SK-N-SH (cell line): ENCODE measurements at regions not wholly inside any gene's neighbourhood (a gene's known extent, or its start where the extent isn't known, plus 50 kb on each side); places are given as distances from the start of the nearest gene placed in this dataset.

ENCODE experiments used
- CTCF ChIA-PET: fragments of 300-600, 350-600 bp; formaldehyde crosslinking; extraction: SDS; loops from one replicate; lab custom pipeline; 2021; lab: Yijun Ruan, JAX
- POLR2A ChIA-PET: fragments of 350-600 bp; sonication (Branson Sonifier 250); formaldehyde crosslinking; extraction: SDS; loops from one replicate; lab custom pipeline; 2020; ENCODE audit warnings: antibody characterized with exemption, inconsistent platforms; lab: Yijun Ruan, JAX
- DNase-seq: peaks from one replicate; pipeline ENCODE4 v3.0.0; 2012
- H2AFZ ChIP-seq: fragments of 200-600 bp; sonication (generic); 2 replicates; pipeline ENCODE4 v1.8.1; 2016; ENCODE audit warnings: antibody characterized with exemption, mild to moderate bottlenecking, low read depth
- H3F3A ChIP-seq: fragments of 200-600 bp; sonication (generic); replicated peaks from 2 replicates; pipeline ENCODE3; 2016; ENCODE audit warnings: antibody characterized with exemption, mild to moderate bottlenecking; ENCODE audit not compliant: insufficient read depth
- H3K27ac ChIP-seq, 2 experiments: fragments of 200-500 bp in 1 of 2; fragments of 200-600 bp in 1 of 2; sonication (Bioruptor generic) in 1 of 2; sonication (generic), shearing (Covaris generic) in 1 of 2; 2 replicates each; pipeline versions ENCODE4 v1.5.1 to v1.6.1; 2014 to 2016; ENCODE audit warnings: low read depth in 2 of 2, inconsistent platforms in 1 of 2, low read length in 1 of 2, mild to moderate bottlenecking in 1 of 2, mixed read lengths in 1 of 2
- H3K27me3 ChIP-seq: fragments of 200-600 bp; sonication (generic), shearing (Covaris generic); 2 replicates; pipeline ENCODE4 v1.6.1; 2016; ENCODE audit warnings: mixed run types; ENCODE audit not compliant: insufficient read depth
- H3K36me3 ChIP-seq, 2 experiments: fragments of 200-500 bp in 1 of 2; fragments of 200-600 bp in 1 of 2; sonication (Bioruptor generic) in 1 of 2; sonication (generic) in 1 of 2; replicated peaks in 1 of 2; 2 replicates each; pipeline versions ENCODE3 to v1.5.1; 2014 to 2016; ENCODE audit warnings: low read length in 1 of 2, mild to moderate bottlenecking in 1 of 2; ENCODE audit not compliant: insufficient read depth in 2 of 2, control insufficient read depth in 1 of 2
- H3K4me1 ChIP-seq, 2 experiments: fragments of 200-500 bp in 1 of 2; fragments of 200-600 bp in 1 of 2; sonication (Bioruptor generic) in 1 of 2; sonication (generic), shearing (Covaris generic) in 1 of 2; 2 replicates each; pipeline versions ENCODE4 v1.5.1 to v1.6.1; 2014 to 2016; ENCODE audit warnings: low read depth in 1 of 2, low read length in 1 of 2, mixed run types in 1 of 2; ENCODE audit not compliant: insufficient read depth in 2 of 2, control insufficient read depth in 1 of 2
- H3K4me2 ChIP-seq: fragments of 200-600 bp; sonication (generic), shearing (Covaris generic); 2 replicates; pipeline ENCODE4 v1.6.1; 2017; ENCODE audit warnings: mixed run types
- H3K4me3 ChIP-seq, 2 experiments: fragments of 200-500 bp in 1 of 2; fragments of 200-600 bp in 1 of 2; sonication (Bioruptor generic) in 1 of 2; sonication (generic), shearing (Covaris generic) in 1 of 2; 2 replicates each; pipeline versions ENCODE4 v1.5.1 to v1.8.1; 2014 to 2016; ENCODE audit warnings: low read depth in 2 of 2, inconsistent platforms in 1 of 2, low read length in 1 of 2, mild to moderate bottlenecking in 1 of 2, mixed read lengths in 1 of 2, moderate library complexity in 1 of 2
- H3K79me2 ChIP-seq: fragments of 200-600 bp; sonication (generic); 2 replicates; pipeline ENCODE4 v1.8.1; 2017; ENCODE audit warnings: mild to moderate bottlenecking; ENCODE audit not compliant: insufficient read depth
- H3K9ac ChIP-seq: fragments of 200-600 bp; sonication (generic); 2 replicates; pipeline ENCODE4 v1.6.1; 2017; ENCODE audit warnings: mixed run types
- H3K9me2 ChIP-seq: fragments of 200-600 bp; sonication (generic); 2 replicates; pipeline ENCODE4 v1.6.1; 2017; ENCODE audit warnings: mixed run types
- H3K9me3 ChIP-seq: fragments of 200-600 bp; sonication (generic); 2 replicates; pipeline ENCODE4 v1.6.1; 2017; ENCODE audit warnings: mixed run types, mild to moderate bottlenecking, moderate library complexity
- H4K20me1 ChIP-seq: fragments of 200-600 bp; sonication (generic); 2 replicates; pipeline ENCODE4 v1.6.1; 2017; ENCODE audit warnings: mild to moderate bottlenecking, mixed run types; ENCODE audit not compliant: insufficient read depth
- EP300 ChIP-seq, 2 experiments: IDR thresholded peaks; 2 replicates each; pipeline versions ENCODE4 v1.4.0 to v1.6.1; 2012; ENCODE audit warnings: borderline replicate concordance in 1 of 2, low read depth in 1 of 2, low read length in 1 of 2
- EZH2phosphoT487 ChIP-seq: fragments of 200-600 bp; sonication (generic); IDR thresholded peaks from 2 replicates; pipeline ENCODE4 v1.6.1; 2017; ENCODE audit warnings: low read depth, mixed run types, mild to moderate bottlenecking, antibody characterized with exemption, moderate library complexity, borderline replicate concordance
- FOXM1 ChIP-seq: IDR thresholded peaks from 2 replicates; pipeline ENCODE4 v1.4.0; 2012; ENCODE audit warnings: low read depth, mild to moderate bottlenecking
- GABPA ChIP-seq: IDR thresholded peaks from 2 replicates; pipeline ENCODE4 v1.4.0; 2012; ENCODE audit warnings: low read depth, mild to moderate bottlenecking
- GATA2 ChIP-seq: sonication (generic); formaldehyde crosslinking; IDR thresholded peaks from 2 replicates; pipeline ENCODE4 v1.5.0; 2020; ENCODE audit warnings: mild to moderate bottlenecking, missing genetic modification reagents
- NFIC ChIP-seq: IDR thresholded peaks from 2 replicates; pipeline ENCODE4 v1.4.0; 2012; ENCODE audit warnings: borderline replicate concordance
- NRF1 ChIP-seq: IDR thresholded peaks from 2 replicates; pipeline ENCODE4 v1.6.1; 2012; ENCODE audit warnings: low read depth, mild to moderate bottlenecking, low read length
- POLR2AphosphoS5 ChIP-seq: IDR thresholded peaks from 2 replicates; pipeline ENCODE4 v1.6.1; 2012; ENCODE audit warnings: low read depth, low read length
- RAD21 ChIP-seq: IDR thresholded peaks from 2 replicates; pipeline ENCODE4 v1.6.1; 2012; ENCODE audit warnings: mild to moderate bottlenecking, low read length
- RXRA ChIP-seq: IDR thresholded peaks from 2 replicates; pipeline ENCODE4 v1.4.0; 2012; ENCODE audit warnings: low read depth, mild to moderate bottlenecking, borderline replicate concordance
- SIN3A ChIP-seq: IDR thresholded peaks from 2 replicates; pipeline ENCODE4 v1.6.1; 2012; ENCODE audit warnings: low read depth, mild to moderate bottlenecking, low read length, moderate library complexity, borderline replicate concordance
- SMC3 ChIP-seq: IDR thresholded peaks from 2 replicates; pipeline ENCODE4 v1.6.1; 2012; ENCODE audit warnings: low read depth, low read length, improper control_type of control experiment
- TAF1 ChIP-seq: IDR thresholded peaks from 2 replicates; pipeline ENCODE4 v1.6.1; 2012; ENCODE audit warnings: low read depth, mild to moderate bottlenecking, low read length, moderate library complexity, borderline replicate concordance
- TEAD4 ChIP-seq: IDR thresholded peaks from 2 replicates; pipeline ENCODE4 v1.4.0; 2012; ENCODE audit warnings: mild to moderate bottlenecking, borderline replicate concordance; ENCODE audit not compliant: insufficient read depth
- WGBS: methylation state at CpG from one replicate; pipeline ENCODE4 v1.1.6; 2017; ENCODE audit warnings: low lambda C conversion rate; 5-methylcytosine and 5-hydroxymethylcytosine counted together
- TF ChIP-seq, protein P1 (sequence below): fragments of 200-600 bp; sonication (generic); IDR thresholded peaks from 2 replicates; pipeline ENCODE4 v1.6.1; 2017; ENCODE audit warnings: antibody characterized with exemption, mild to moderate bottlenecking, moderate library complexity
- TF ChIP-seq, protein P2 (sequence below): IDR thresholded peaks from 2 replicates; pipeline ENCODE4; 2012
- TF ChIP-seq, protein P3 (sequence below): fragments of 150-350 bp; IDR thresholded peaks from 2 replicates; pipeline ENCODE4 v1.6.1; 2016; ENCODE audit warnings: mild to moderate bottlenecking, low read depth, low read length
- TF ChIP-seq, protein P4 (sequence below): IDR thresholded peaks from 2 replicates; pipeline ENCODE4 v1.4.0; 2012; ENCODE audit warnings: low read depth, borderline replicate concordance

DNA sequence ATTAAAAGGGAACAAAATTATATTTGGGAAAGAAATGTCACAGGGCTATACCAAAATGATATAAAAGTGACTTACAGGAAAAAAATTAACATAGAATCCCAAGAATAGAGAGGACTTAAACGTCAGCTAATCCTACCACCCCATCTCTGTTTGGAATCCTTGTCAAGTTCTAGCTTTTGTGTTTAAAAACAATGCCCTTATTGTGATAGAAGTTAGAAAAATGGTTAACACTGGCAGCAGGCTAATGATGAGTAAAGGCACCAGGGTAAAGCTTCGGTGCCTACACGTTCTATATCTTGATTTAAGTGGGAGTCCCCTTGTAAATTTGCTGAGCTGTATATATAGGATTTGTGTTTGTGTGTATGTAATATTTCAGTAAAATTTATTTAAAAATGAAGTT is 453.3 kb upstream of the TENM4 start (continued):
- TF ChIP-seq, protein P1, sequence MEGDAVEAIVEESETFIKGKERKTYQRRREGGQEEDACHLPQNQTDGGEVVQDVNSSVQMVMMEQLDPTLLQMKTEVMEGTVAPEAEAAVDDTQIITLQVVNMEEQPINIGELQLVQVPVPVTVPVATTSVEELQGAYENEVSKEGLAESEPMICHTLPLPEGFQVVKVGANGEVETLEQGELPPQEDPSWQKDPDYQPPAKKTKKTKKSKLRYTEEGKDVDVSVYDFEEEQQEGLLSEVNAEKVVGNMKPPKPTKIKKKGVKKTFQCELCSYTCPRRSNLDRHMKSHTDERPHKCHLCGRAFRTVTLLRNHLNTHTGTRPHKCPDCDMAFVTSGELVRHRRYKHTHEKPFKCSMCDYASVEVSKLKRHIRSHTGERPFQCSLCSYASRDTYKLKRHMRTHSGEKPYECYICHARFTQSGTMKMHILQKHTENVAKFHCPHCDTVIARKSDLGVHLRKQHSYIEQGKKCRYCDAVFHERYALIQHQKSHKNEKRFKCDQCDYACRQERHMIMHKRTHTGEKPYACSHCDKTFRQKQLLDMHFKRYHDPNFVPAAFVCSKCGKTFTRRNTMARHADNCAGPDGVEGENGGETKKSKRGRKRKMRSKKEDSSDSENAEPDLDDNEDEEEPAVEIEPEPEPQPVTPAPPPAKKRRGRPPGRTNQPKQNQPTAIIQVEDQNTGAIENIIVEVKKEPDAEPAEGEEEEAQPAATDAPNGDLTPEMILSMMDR, result no peak
- TF ChIP-seq, all 33 proteins: peak for 0

DNA sequence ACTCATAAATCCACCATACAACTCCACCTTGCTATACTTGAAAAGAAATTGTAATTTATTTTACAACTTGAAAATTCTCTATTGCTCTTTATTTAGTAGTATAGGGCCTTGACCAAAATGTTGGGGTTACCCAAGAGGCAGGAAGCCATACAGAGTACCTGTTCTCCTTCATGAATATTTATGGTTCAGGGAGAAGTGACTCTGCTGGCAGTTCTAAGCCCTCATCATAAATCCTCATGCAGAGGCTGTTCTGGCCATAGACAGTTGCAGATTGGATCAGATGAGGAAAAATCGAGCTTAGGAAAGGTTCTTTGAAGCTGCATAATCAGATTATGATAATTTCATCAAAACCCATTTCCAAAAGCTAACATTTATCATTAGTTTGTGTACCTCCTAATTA is 449.4 kb upstream of the TENM4 start:
- 0% methylated on average over 1 of the region's 1 CpG for WGBS
- Histone ChIP-seq H3K9ac (no peak overlapping the region), H3K27me3 (no peaks in the 10 kb centered on the region), H3K4me3 (no peak overlapping the region), H3K9me3 (no peaks in the 10 kb centered on the region), H3F3A (no peaks in the 10 kb centered on the region), H2AFZ (no peak overlapping the region), H4K20me1 (no peaks in the 10 kb centered on the region), H3K79me2 (no peaks in the 10 kb centered on the region), H3K36me3 (no peaks in the 10 kb centered on the region), H3K4me1 (no peaks in the 10 kb centered on the region), H3K9me2 (no peaks in the 10 kb centered on the region), H3K27ac (no peak overlapping the region), H3K4me2 (no peak overlapping the region)
- TF ChIP-seq RXRA, result no peak
- TF ChIP-seq, protein P2, sequence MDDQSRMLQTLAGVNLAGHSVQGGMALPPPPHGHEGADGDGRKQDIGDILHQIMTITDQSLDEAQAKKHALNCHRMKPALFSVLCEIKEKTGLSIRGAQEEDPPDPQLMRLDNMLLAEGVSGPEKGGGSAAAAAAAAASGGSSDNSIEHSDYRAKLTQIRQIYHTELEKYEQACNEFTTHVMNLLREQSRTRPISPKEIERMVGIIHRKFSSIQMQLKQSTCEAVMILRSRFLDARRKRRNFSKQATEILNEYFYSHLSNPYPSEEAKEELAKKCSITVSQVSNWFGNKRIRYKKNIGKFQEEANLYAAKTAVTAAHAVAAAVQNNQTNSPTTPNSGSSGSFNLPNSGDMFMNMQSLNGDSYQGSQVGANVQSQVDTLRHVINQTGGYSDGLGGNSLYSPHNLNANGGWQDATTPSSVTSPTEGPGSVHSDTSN, result no peak
- no peak for TF ChIP-seq FOXM1
- TF ChIP-seq RAD21, result no peak
- TF ChIP-seq SIN3A, result no peak
- TF ChIP-seq, protein P3, sequence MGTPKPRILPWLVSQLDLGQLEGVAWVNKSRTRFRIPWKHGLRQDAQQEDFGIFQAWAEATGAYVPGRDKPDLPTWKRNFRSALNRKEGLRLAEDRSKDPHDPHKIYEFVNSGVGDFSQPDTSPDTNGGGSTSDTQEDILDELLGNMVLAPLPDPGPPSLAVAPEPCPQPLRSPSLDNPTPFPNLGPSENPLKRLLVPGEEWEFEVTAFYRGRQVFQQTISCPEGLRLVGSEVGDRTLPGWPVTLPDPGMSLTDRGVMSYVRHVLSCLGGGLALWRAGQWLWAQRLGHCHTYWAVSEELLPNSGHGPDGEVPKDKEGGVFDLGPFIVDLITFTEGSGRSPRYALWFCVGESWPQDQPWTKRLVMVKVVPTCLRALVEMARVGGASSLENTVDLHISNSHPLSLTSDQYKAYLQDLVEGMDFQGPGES, result no peak
- TF ChIP-seq, protein P4, sequence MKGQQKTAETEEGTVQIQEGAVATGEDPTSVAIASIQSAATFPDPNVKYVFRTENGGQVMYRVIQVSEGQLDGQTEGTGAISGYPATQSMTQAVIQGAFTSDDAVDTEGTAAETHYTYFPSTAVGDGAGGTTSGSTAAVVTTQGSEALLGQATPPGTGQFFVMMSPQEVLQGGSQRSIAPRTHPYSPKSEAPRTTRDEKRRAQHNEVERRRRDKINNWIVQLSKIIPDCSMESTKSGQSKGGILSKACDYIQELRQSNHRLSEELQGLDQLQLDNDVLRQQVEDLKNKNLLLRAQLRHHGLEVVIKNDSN, result no peak
- no peak for TF ChIP-seq GATA2
- TF ChIP-seq SMC3, result no peak
- no peak for TF ChIP-seq TAF1
- TF ChIP-seq GABPA, result no peak
- no peak for TF ChIP-seq EZH2phosphoT487
- no peak for TF ChIP-seq POLR2AphosphoS5
- TF ChIP-seq, protein P1, result no peak
- TF ChIP-seq EP300 (IDR thresholded peaks at IDR 0.05; ENCODE audit: borderline replicate concordance in 1 of 2, low read depth in 1 of 2, low read length in 1 of 2), result no peak
- no peak for TF ChIP-seq NFIC
- TF ChIP-seq TEAD4, result no peak
- TF ChIP-seq NRF1, result no peak
- ChIA-PET CTCF (no interaction called here), POLR2A (no interaction called here)
- DNase-seq, result no peak
